B cell (primary cell): ENCODE measurements at regions not wholly inside any gene's neighbourhood (a gene's known extent, or its start where the extent isn't known, plus 50 kb on each side); places are given as distances from the start of the nearest gene placed in this dataset.

Source experiments
- ATAC-seq: fragments of 200-7000 bp; cut with Tn5 transposase; one replicate; pipeline ENCODE4 v1.10.0; 2021; ENCODE audit warnings: low read depth, mild to moderate bottlenecking, moderate number of reproducible peaks, moderate library complexity
- CTCF ChIA-PET: fragments of 350-600 bp; sonication (Branson Sonifier 250); formaldehyde crosslinking; loops from one replicate; lab custom pipeline; 2021; ENCODE audit warnings: antibody characterized with exemption, inconsistent platforms; lab: Charles Lee
- POLR2A ChIA-PET: fragments of 350-600 bp; sonication (Branson Sonifier 250); formaldehyde crosslinking; loops from one replicate; lab custom pipeline; 2021; ENCODE audit warnings: antibody characterized with exemption; lab: Charles Lee
- DNase-seq: peaks from one replicate; pipeline ENCODE4 v3.0.0; 2013
- H2AFZ ChIP-seq: 2 replicates; pipeline ENCODE4 v1.6.1; 2012; ENCODE audit warnings: mild to moderate bottlenecking, low read depth, low read length; ENCODE audit not compliant: insufficient read depth, poor library complexity, severe bottlenecking
- H3K27ac ChIP-seq, 2 donors: 1 replicate in 1 of 2; 2 replicates in 1 of 2; pipeline ENCODE4 v1.5.1; 2012 to 2013; ENCODE audit warnings: low read length in 2 of 2, mild to moderate bottlenecking in 2 of 2, moderate library complexity in 1 of 2
- H3K27me3 ChIP-seq, 4 experiments: fragments of 200-600 bp in 1 of 4; sonication (generic) in 1 of 4; replicated peaks in 1 of 4; 1 replicate in 2 of 4; 2 replicates in 2 of 4; pipeline versions ENCODE4 v1.6.1 to v1.7.0; 2013 to 2016; ENCODE audit warnings: low read length in 3 of 4, mild to moderate bottlenecking in 2 of 4, mixed read lengths in 1 of 4, moderate library complexity in 1 of 4; ENCODE audit not compliant: insufficient read depth in 4 of 4, control insufficient read depth in 3 of 4; ENCODE audit errors: control extremely low read depth in 1 of 4
- H3K36me3 ChIP-seq, 2 experiments: replicated peaks in 1 of 2; 1 replicate in 1 of 2; 2 replicates in 1 of 2; pipeline versions ENCODE4 v1.6.1 to v1.7.1; 2013; ENCODE audit warnings: low read length in 1 of 2; ENCODE audit not compliant: insufficient read depth in 2 of 2, control insufficient read depth in 1 of 2; ENCODE audit errors: control extremely low read depth in 1 of 2, extremely low read depth in 1 of 2
- H3K4me1 ChIP-seq, 2 donors: fragments of 200-600 bp in 1 of 2; sonication (generic) in 1 of 2; 1 replicate in 1 of 2; 2 replicates in 1 of 2; pipeline versions ENCODE4 v1.5.1 to v1.6.1; 2013 to 2017; ENCODE audit warnings: low read length in 2 of 2; ENCODE audit not compliant: control insufficient read depth in 2 of 2, insufficient read depth in 2 of 2
- H3K4me2 ChIP-seq: replicated peaks from 2 replicates; pipeline ENCODE3; 2012; ENCODE audit warnings: mild to moderate bottlenecking, low read depth, low read length; ENCODE audit not compliant: poor library complexity, severe bottlenecking
- H3K4me3 ChIP-seq, 5 experiments: fragments of 200-600 bp in 1 of 5; sonication (generic) in 1 of 5; 1 replicate in 3 of 5; 2 replicates in 2 of 5; pipeline versions ENCODE4 v1.5.1 to v1.7.0; 2011 to 2016; ENCODE audit warnings: low read length in 4 of 5, mild to moderate bottlenecking in 4 of 5, low read depth in 2 of 5, control low read depth in 1 of 5, moderate library complexity in 1 of 5; ENCODE audit not compliant: insufficient read depth in 1 of 5; ENCODE audit errors: control extremely low read depth in 1 of 5, extremely low read depth in 1 of 5
- H3K79me2 ChIP-seq: fragments of 200-600 bp; sonication (generic); one replicate; pipeline ENCODE4 v1.6.0; 2016; ENCODE audit warnings: low read length; ENCODE audit not compliant: control insufficient read depth, insufficient read depth
- H3K9ac ChIP-seq: fragments of 200-600 bp; sonication (generic); 2 replicates; pipeline ENCODE4 v1.6.1; 2017; ENCODE audit warnings: mild to moderate bottlenecking, low read length, moderate library complexity
- H3K9me3 ChIP-seq, 3 donors: one replicate each; pipeline versions ENCODE4 v1.6.1 to v1.7.1; 2013; ENCODE audit warnings: low read length in 2 of 3; ENCODE audit not compliant: control insufficient read depth in 2 of 3, insufficient read depth in 1 of 3; ENCODE audit errors: control extremely low read depth in 1 of 3
- H4K20me1 ChIP-seq: 2 replicates; pipeline ENCODE4 v1.6.0; 2012; ENCODE audit warnings: mild to moderate bottlenecking, low read length; ENCODE audit not compliant: insufficient read depth, control insufficient read depth, poor library complexity, severe bottlenecking
- H3K27ac Mint-ChIP-seq: one replicate; pipeline ENCODE4 v1.8.0; 2021; ENCODE audit warnings: mixed read lengths
- H3K27me3 Mint-ChIP-seq: one replicate; pipeline ENCODE4 v1.8.0; 2021; ENCODE audit warnings: mixed read lengths
- H3K4me1 Mint-ChIP-seq: one replicate; pipeline ENCODE4 v1.8.0; 2021; ENCODE audit warnings: mixed read lengths
- H3K4me3 Mint-ChIP-seq: one replicate; pipeline ENCODE4 v1.8.0; 2021; ENCODE audit warnings: mixed read lengths
- H3K9me3 Mint-ChIP-seq: one replicate; pipeline ENCODE4 v1.8.0; 2022; ENCODE audit warnings: mixed read lengths; ENCODE audit not compliant: insufficient read depth
- EZH2 ChIP-seq: IDR thresholded peaks from 2 replicates; pipeline ENCODE4 v1.6.1; 2012; ENCODE audit warnings: borderline replicate concordance, low read depth, mild to moderate bottlenecking, moderate library complexity, low read length; ENCODE audit not compliant: insufficient read depth, poor library complexity, severe bottlenecking
- WGBS: methylation state at CpG from one replicate; pipeline ENCODE4 v1.1.5; 2013; ENCODE audit warnings: missing lambda C conversion rate; ENCODE audit not compliant: insufficient coverage; 5-methylcytosine and 5-hydroxymethylcytosine counted together
- intact Hi-C: fragments of 100-400 bp; cut with micrococcal nuclease; formaldehyde crosslinking; loops from one replicate; pipeline ENCODE4 v1.10.0; 2022
- TF ChIP-seq, protein P1 (sequence below): fragments of 200-600 bp; IDR thresholded peaks from one replicate; pipeline ENCODE4 v1.8.0; 2022; ENCODE audit warnings: antibody characterized with exemption, mild to moderate bottlenecking

DNA sequence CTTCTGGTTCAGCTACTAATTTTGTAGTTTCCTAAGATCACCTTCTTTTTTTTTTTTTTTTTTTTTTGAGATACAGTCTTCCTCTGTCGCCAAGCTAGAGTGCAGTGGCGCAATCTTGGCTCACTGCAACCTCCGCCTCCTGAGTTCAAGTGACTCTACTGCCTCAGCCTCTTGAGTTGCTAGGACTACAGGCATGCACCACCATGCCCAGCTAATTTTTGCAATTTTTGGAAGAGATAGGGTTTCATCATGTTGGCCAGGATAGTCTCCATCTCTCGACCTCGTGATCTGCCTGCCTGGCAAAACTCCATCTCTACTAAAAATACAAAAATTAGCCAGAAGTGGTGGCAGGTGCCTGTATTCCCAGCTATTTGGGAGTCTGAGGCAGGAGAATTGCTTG, 301.5 kb upstream of the TFPI start:
- no peak overlapping the region for H3K4me2 ChIP-seq
- H2AFZ ChIP-seq, result no peak overlapping the region
- Mint-ChIP-seq H3K27me3 (no peaks in the 10 kb centered on the region), H3K4me3 (no peak overlapping the region), H3K9me3 (no peaks in the 10 kb centered on the region), H3K27ac (no peak overlapping the region), H3K4me1 (no peaks in the 10 kb centered on the region)
- WGBS, result no CpG with 5 or more reads among the region's 5 CpGs
- H3K4me3 ChIP-seq, result no peak overlapping the region
- ATAC-seq, result no peak
- ChIA-PET POLR2A (no interaction called here), CTCF (no interaction called here)
- H3K27me3 ChIP-seq, result no peaks in the 10 kb centered on the region
- no peak overlapping the region for H3K9ac ChIP-seq
- no peak overlapping the region for H3K27ac ChIP-seq
- H3K4me1 ChIP-seq, result no peaks in the 10 kb centered on the region
- DNase-seq, result no peak
- TF ChIP-seq, protein P1, sequence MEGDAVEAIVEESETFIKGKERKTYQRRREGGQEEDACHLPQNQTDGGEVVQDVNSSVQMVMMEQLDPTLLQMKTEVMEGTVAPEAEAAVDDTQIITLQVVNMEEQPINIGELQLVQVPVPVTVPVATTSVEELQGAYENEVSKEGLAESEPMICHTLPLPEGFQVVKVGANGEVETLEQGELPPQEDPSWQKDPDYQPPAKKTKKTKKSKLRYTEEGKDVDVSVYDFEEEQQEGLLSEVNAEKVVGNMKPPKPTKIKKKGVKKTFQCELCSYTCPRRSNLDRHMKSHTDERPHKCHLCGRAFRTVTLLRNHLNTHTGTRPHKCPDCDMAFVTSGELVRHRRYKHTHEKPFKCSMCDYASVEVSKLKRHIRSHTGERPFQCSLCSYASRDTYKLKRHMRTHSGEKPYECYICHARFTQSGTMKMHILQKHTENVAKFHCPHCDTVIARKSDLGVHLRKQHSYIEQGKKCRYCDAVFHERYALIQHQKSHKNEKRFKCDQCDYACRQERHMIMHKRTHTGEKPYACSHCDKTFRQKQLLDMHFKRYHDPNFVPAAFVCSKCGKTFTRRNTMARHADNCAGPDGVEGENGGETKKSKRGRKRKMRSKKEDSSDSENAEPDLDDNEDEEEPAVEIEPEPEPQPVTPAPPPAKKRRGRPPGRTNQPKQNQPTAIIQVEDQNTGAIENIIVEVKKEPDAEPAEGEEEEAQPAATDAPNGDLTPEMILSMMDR, result no peak
- no peak for TF ChIP-seq EZH2
- H3K36me3 ChIP-seq, result no peaks in the 10 kb centered on the region
- intact Hi-C loops, result no loop called here
- no peaks in the 10 kb centered on the region for H3K79me2 ChIP-seq
- no peaks in the 10 kb centered on the region for H4K20me1 ChIP-seq
- no peaks in the 10 kb centered on the region for H3K9me3 ChIP-seq

- TF ChIP-seq, protein P1, result no peak
- no peak for TF ChIP-seq EZH2
- no peak overlapping the region for H3K27ac ChIP-seq
- H3K27me3 Mint-ChIP-seq, result no peaks in the 10 kb centered on the region
- ATAC-seq (no peak), DNase-seq (no peak)
- no peak overlapping the region for H2AFZ ChIP-seq
- H3K27ac Mint-ChIP-seq, result no peak overlapping the region
- no peaks in the 10 kb centered on the region for H3K36me3 ChIP-seq
- no peaks in the 10 kb centered on the region for H3K9me3 Mint-ChIP-seq
- POLR2A ChIA-PET, result no interaction called here
- H3K4me1 ChIP-seq, result no peaks in the 10 kb centered on the region
- H3K9me3 ChIP-seq, result no peaks in the 10 kb centered on the region
- H3K27me3 ChIP-seq, result no peaks in the 10 kb centered on the region
- no peaks in the 10 kb centered on the region for H4K20me1 ChIP-seq
- intact Hi-C loops, result no loop called here
- no peaks in the 10 kb centered on the region for H3K4me1 Mint-ChIP-seq
- no peak overlapping the region for H3K4me3 ChIP-seq
- no peak overlapping the region for H3K9ac ChIP-seq
- H3K79me2 ChIP-seq, result no peaks in the 10 kb centered on the region
- no CpG with 5 or more reads among the region's 1 CpG for WGBS
- no peak overlapping the region for H3K4me2 ChIP-seq
- no peak overlapping the region for H3K4me3 Mint-ChIP-seq
- CTCF ChIA-PET, result no interaction called here
Observed at GRCh38 chr2:187857826-187858225, 303.6 kb upstream of the TFPI start.
